IMR-90 (cell line): ENCODE measurements at regions not wholly inside any gene's neighbourhood (a gene's known extent, or its start where the extent isn't known, plus 50 kb on each side); places are given as distances from the start of the nearest gene placed in this dataset.

Source experiments
- ATAC-seq: fragments of 200-7000 bp; cut with Tn5 transposase; 2 replicates; pipeline ENCODE4 v1.9.1; 2020; ENCODE audit warnings: low read depth, mild to moderate bottlenecking, moderate library complexity
- BruUV-seq: library from RNA; stranded (reverse); fragments of 400-500 nt; replicated peaks from 2 replicates; lab custom pipeline; 2021; lab: Mats Ljungman, UMichigan
- CTCF ChIA-PET: fragments of 300-600 bp; formaldehyde crosslinking; extraction: SDS; loops from one replicate; lab custom pipeline; 2021; ENCODE audit warnings: antibody characterized with exemption; lab: Yijun Ruan, JAX
- POLR2A ChIA-PET: fragments of 300-600 bp; sonication (Branson Sonifier 250); formaldehyde crosslinking; loops from one replicate; lab custom pipeline; 2022; ENCODE audit warnings: antibody characterized with exemption; ENCODE audit not compliant: unreplicated experiment; lab: Charles Lee
- DNase-seq: peaks from one replicate; pipeline ENCODE4 v3.0.0; 2013
- H2AFZ ChIP-seq: replicated peaks from 2 replicates; pipeline ENCODE3; 2013; ENCODE audit warnings: low read length, mild to moderate bottlenecking; ENCODE audit not compliant: poor library complexity
- H2AK5ac ChIP-seq: 2 replicates; pipeline ENCODE4 v1.6.1; 2013; ENCODE audit warnings: low read depth, low read length, inconsistent platforms
- H2AK9ac ChIP-seq: replicated peaks from 2 replicates; pipeline ENCODE3; 2013; ENCODE audit warnings: mild to moderate bottlenecking, low read depth, low read length, moderate library complexity; ENCODE audit not compliant: poor library complexity
- H2BK120ac ChIP-seq: 2 replicates; pipeline ENCODE4 v1.6.1; 2013; ENCODE audit warnings: low read depth, low read length, inconsistent platforms
- H2BK15ac ChIP-seq: 3 replicates; pipeline ENCODE4 v1.6.1; 2013; ENCODE audit warnings: low read depth, low read length, inconsistent platforms
- H2BK20ac ChIP-seq: 2 replicates; pipeline ENCODE4 v1.6.1; 2013; ENCODE audit warnings: low read depth, mild to moderate bottlenecking, inconsistent platforms, low read length, moderate library complexity
- H2BK5ac ChIP-seq: 2 replicates; pipeline ENCODE4 v1.6.1; 2013; ENCODE audit warnings: mild to moderate bottlenecking, low read depth, low read length, inconsistent platforms; ENCODE audit not compliant: poor library complexity, severe bottlenecking
- H3K14ac ChIP-seq: replicated peaks from 2 replicates; pipeline ENCODE4 v1.6.1; 2013; ENCODE audit warnings: low read depth, low read length, inconsistent platforms
- H3K18ac ChIP-seq: 2 replicates; pipeline ENCODE4 v1.6.1; 2013; ENCODE audit warnings: low read depth, low read length, control low read depth
- H3K23ac ChIP-seq: 2 replicates; pipeline ENCODE4 v1.6.1; 2013; ENCODE audit warnings: low read depth, low read length, inconsistent platforms
- H3K27ac ChIP-seq: 2 replicates; pipeline ENCODE4 v1.5.1; 2013; ENCODE audit warnings: mild to moderate bottlenecking, control low read depth, low read length; ENCODE audit not compliant: insufficient read depth
- H3K27me3 ChIP-seq: 2 replicates; pipeline ENCODE4 v1.6.1; 2013; ENCODE audit warnings: low read length; ENCODE audit not compliant: control insufficient read depth, insufficient read depth
- H3K36me3 ChIP-seq: 2 replicates; pipeline ENCODE4 v1.6.1; 2013; ENCODE audit warnings: low read length, mixed read lengths; ENCODE audit not compliant: control insufficient read depth, insufficient read depth
- H3K4ac ChIP-seq: 2 replicates; pipeline ENCODE4 v1.6.1; 2013; ENCODE audit warnings: low read depth, low read length, inconsistent platforms
- H3K4me1 ChIP-seq: 2 replicates; pipeline ENCODE4 v1.6.1; 2013; ENCODE audit warnings: low read length, mixed read lengths; ENCODE audit not compliant: control insufficient read depth, insufficient read depth
- H3K4me2 ChIP-seq: 2 replicates; pipeline ENCODE4 v1.6.1; 2013; ENCODE audit warnings: low read depth, mild to moderate bottlenecking, control low read depth, low read length, moderate library complexity
- H3K4me3 ChIP-seq: 2 replicates; pipeline ENCODE4 v1.5.1; 2013; ENCODE audit warnings: low read depth, mild to moderate bottlenecking, control low read depth, low read length, moderate library complexity; ENCODE audit not compliant: insufficient read depth
- H3K56ac ChIP-seq: 2 replicates; pipeline ENCODE4 v1.6.1; 2013; ENCODE audit warnings: low read length, inconsistent platforms; ENCODE audit not compliant: insufficient read depth; ENCODE audit errors: extremely low read depth
- H3K79me1 ChIP-seq, 2 experiments: 2 replicates each; pipeline ENCODE4 v1.6.1; 2013; ENCODE audit warnings: low read length in 2 of 2, inconsistent platforms in 1 of 2, low read depth in 1 of 2
- H3K9ac ChIP-seq: 2 replicates; pipeline ENCODE4 v1.6.1; 2013; ENCODE audit warnings: low read depth, low read length, control low read depth
- H3K9me1 ChIP-seq: 2 replicates; pipeline ENCODE4 v1.6.1; 2013; ENCODE audit warnings: low read length, inconsistent platforms; ENCODE audit not compliant: insufficient read depth
- H3K9me3 ChIP-seq: 2 replicates; pipeline ENCODE4 v1.6.1; 2013; ENCODE audit warnings: low read length; ENCODE audit not compliant: control insufficient read depth, insufficient read depth
- H4K20me1 ChIP-seq: 2 replicates; pipeline ENCODE4 v1.6.1; 2013; ENCODE audit warnings: low read length, inconsistent platforms; ENCODE audit not compliant: insufficient read depth
- H4K5ac ChIP-seq: 2 replicates; pipeline ENCODE4 v1.6.1; 2013; ENCODE audit warnings: mild to moderate bottlenecking, low read depth, low read length, control low read depth
- H4K8ac ChIP-seq, 2 experiments: 2 replicates each; pipeline ENCODE4 v1.6.1; 2013; ENCODE audit warnings: low read depth in 2 of 2, low read length in 2 of 2, control low read depth in 1 of 2, inconsistent platforms in 1 of 2
- H4K91ac ChIP-seq: 2 replicates; pipeline ENCODE4 v1.6.1; 2013; ENCODE audit warnings: low read depth, low read length, inconsistent platforms; ENCODE audit not compliant: insufficient read depth
- CHD1 ChIP-seq: IDR thresholded peaks from 2 replicates; pipeline ENCODE4 v1.6.1; 2012; ENCODE audit warnings: low read depth, low read length, improper control_type of control experiment
- MAFK ChIP-seq: IDR thresholded peaks from 2 replicates; pipeline ENCODE4 v1.6.1; 2012; ENCODE audit warnings: low read depth, low read length, improper control_type of control experiment
- MXI1 ChIP-seq: IDR thresholded peaks from 2 replicates; pipeline ENCODE4 v1.6.1; 2012; ENCODE audit warnings: low read depth, mild to moderate bottlenecking, low read length, moderate library complexity, borderline replicate concordance
- RCOR1 ChIP-seq: IDR thresholded peaks from 2 replicates; pipeline ENCODE4 v1.6.1; 2012; ENCODE audit warnings: mild to moderate bottlenecking, low read length, improper control_type of control experiment; ENCODE audit not compliant: insufficient replicate concordance
- RFX5 ChIP-seq: IDR thresholded peaks from 2 replicates; pipeline ENCODE4 v1.8.0; 2012; ENCODE audit warnings: low read depth, mild to moderate bottlenecking, low read length, moderate library complexity
- WGBS, 2 experiments: methylation state at CpG; one replicate each; pipeline versions ENCODE4 v1.1.5 to v1.1.7; 2013; ENCODE audit warnings: missing lambda C conversion rate in 2 of 2; ENCODE audit not compliant: insufficient read length in 1 of 2; ENCODE audit errors: extremely low coverage in 2 of 2; 5-methylcytosine and 5-hydroxymethylcytosine counted together
- dilution Hi-C: fragments of 300-500 bp; cut with HindIII; formaldehyde crosslinking; loops from one replicate; pipeline ENCODE4 v1.14.3; 2018; ENCODE audit warnings: low sequenced_read_pairs; ENCODE audit not compliant: unreplicated experiment
- in situ Hi-C: fragments of 300-500 bp; cut with MboI; formaldehyde crosslinking; loops from 3 replicates; pipeline ENCODE4 v1.14.3; 2019; ENCODE audit warnings: low sequenced_read_pairs, inconsistent platforms, mixed read lengths
- intact Hi-C: fragments of 100-400 bp; cut with micrococcal nuclease; formaldehyde crosslinking; loops from 2 replicates; pipeline ENCODE4 v1.10.0; 2022

DNA sequence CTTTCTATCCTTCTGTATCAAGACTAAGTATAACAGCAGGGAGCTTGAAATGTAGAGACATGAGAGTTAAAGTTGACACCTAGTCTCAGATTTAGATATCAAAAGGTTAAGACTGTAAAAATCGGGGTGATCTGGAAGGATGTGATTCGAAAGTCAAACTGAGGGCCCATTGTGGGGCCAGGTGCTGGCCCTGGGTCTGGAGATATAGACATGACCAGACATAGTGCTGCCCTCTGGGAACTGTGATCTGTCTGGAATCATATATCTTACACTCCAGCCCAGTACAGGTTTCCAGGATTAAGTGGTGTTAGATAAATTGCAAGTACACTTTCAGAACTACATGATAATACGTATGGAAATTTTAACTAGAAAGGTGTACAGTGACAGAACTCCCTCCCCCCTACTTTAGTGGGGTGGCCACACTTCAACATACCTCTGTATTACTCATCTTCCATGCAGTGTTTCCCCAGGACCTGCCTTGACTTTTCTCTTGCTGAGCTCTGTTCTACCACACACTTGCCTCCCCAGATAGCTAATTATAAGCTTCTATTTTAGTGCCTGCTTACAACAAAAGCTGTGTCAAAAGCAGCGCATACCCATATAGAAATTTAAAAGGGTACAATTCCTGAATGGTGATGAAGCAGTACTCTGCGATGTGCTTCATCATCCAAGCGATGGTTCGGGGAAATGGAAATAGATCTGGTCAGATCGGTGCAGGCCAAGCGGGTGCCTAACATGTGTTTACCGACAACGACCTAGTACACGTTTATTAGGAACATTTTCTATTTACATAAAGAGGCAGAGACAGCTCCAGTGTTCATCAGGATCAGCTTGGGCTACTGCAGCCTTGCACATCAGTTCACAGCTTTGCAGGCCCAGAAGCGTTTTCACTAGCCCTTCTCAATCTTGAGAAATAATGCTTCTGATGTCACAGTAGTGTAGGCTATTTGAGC is 68.7 kb downstream of the ARF6 start:
- no peaks in the 10 kb centered on the region for H3K79me1 ChIP-seq
- ChIA-PET POLR2A (no interaction called here), CTCF (interaction anchor here (0.5 to 1.0 kb wide), 4 partner anchors 39 to 274 kb away, joined by 3 read pairs; partner anchors contain the start of gene POLE2)
- in situ Hi-C loops = no loop called here
- no peak overlapping the region for H3K27ac ChIP-seq
- peaks cover 8% of the 10 kb centered on the region; the same call in 1 of the 2 replicates for H3K9me1 ChIP-seq
- H2AK9ac ChIP-seq = no peak overlapping the region
- no peaks in the 10 kb centered on the region for H3K9me3 ChIP-seq
- H2BK20ac ChIP-seq = peak overlapping the region; percentile 6; the same call in 1 of the 2 replicates
- 0 out of 2 replicates have a peak overlapping the region, but pooled peaks have one; percentile 28 for H3K4ac ChIP-seq
- intact Hi-C loops = no loop called here
- 0 out of 2 replicates have a peak overlapping the region, but pooled peaks have one; percentile 12 for H3K14ac ChIP-seq
- BruUV-seq = no TSS peak
- no peaks in the 10 kb centered on the region for H3K36me3 ChIP-seq
- H4K5ac ChIP-seq = no peak overlapping the region; the same call in 1 of the 2 replicates
- no peaks in the 10 kb centered on the region for H4K20me1 ChIP-seq
- H2AFZ ChIP-seq = no peak overlapping the region
- H3K18ac ChIP-seq = peak overlapping the region; percentile 38; the same call in 1 of the 2 replicates
- no peak overlapping the region for H2BK15ac ChIP-seq
- H2BK5ac ChIP-seq = no peak overlapping the region
- H2BK120ac ChIP-seq = no peak overlapping the region
- H3K9ac ChIP-seq = no peak overlapping the region
- no peak overlapping the region for H3K4me2 ChIP-seq
- peaks cover 12% of the 10 kb centered on the region for H3K4me1 ChIP-seq
- no peak overlapping the region for H4K8ac ChIP-seq
- no peak overlapping the region for H4K91ac ChIP-seq
- ATAC-seq = peak; percentile 57
- H2AK5ac ChIP-seq = 0 out of 2 replicates have a peak overlapping the region, but pooled peaks have one; percentile 27
- dilution Hi-C loops = no loop called here
- H3K4me3 ChIP-seq = no peak overlapping the region
- H3K56ac ChIP-seq = no peak overlapping the region
- H3K27me3 ChIP-seq = no peaks in the 10 kb centered on the region
- no peak overlapping the region for H3K23ac ChIP-seq
- DNase-seq = peak; percentile 32
- WGBS, 2 experiments = 90% methylated on average over 5 of the region's 13 CpGs; no CpG with 5 or more reads in 1 of the 2 experiments
- TF ChIP-seq CHD1 (no peak), RCOR1 (no peak), RFX5 (no peak), MAFK (no peak), MXI1 (no peak)
